H1 (cell line): ENCODE measurements at regions not wholly inside any gene's neighbourhood (a gene's known extent, or its start where the extent isn't known, plus 50 kb on each side); places are given as distances from the start of the nearest gene placed in this dataset.

Experiments
- CTCF ChIA-PET: fragments of 300-600 bp; sonication (Branson Sonifier 250); formaldehyde crosslinking; loops from one replicate; lab custom pipeline; 2021; ENCODE audit not compliant: partially characterized antibody; lab: Charles Lee
- POLR2A ChIA-PET: fragments of 300-600 bp; sonication (Branson Sonifier 250); formaldehyde crosslinking; loops from one replicate; lab custom pipeline; 2021; ENCODE audit warnings: inconsistent platforms; ENCODE audit not compliant: partially characterized antibody; lab: Charles Lee
- DNase-seq, 2 experiments: peaks; one replicate each; pipeline versions ENCODE4 v3.0.0 to v3.0.0-alpha.2; 2010 to 2022; ENCODE audit warnings: low spot score in 2 of 2, low read depth in 1 of 2, mixed read lengths in 1 of 2
- FAIRE-seq: peaks from 2 replicates; lab custom pipeline; 2011; peaks lifted over from hg19 to GRCh38; lab: Jason Lieb, UNC
- H2AFZ ChIP-seq: 2 replicates; pipeline ENCODE4 v1.8.1; 2012; ENCODE audit warnings: low read length, inconsistent platforms
- H2AK5ac ChIP-seq: 2 replicates; pipeline ENCODE4 v1.6.1; 2013; ENCODE audit warnings: low read depth, low read length
- H2BK120ac ChIP-seq: replicated peaks from 2 replicates; pipeline ENCODE3; 2013; ENCODE audit warnings: low read depth, low read length, inconsistent platforms
- H2BK12ac ChIP-seq: 2 replicates; pipeline ENCODE4 v1.6.1; 2013; ENCODE audit warnings: low read depth, low read length
- H2BK15ac ChIP-seq: 2 replicates; pipeline ENCODE4 v1.6.1; 2013; ENCODE audit warnings: low read length
- H2BK20ac ChIP-seq: 2 replicates; pipeline ENCODE4 v1.6.1; 2013; ENCODE audit warnings: low read length
- H2BK5ac ChIP-seq: 2 replicates; pipeline ENCODE4 v1.6.1; 2013; ENCODE audit warnings: low read depth, low read length
- H3K14ac ChIP-seq: 2 replicates; pipeline ENCODE4 v1.6.1; 2013; ENCODE audit warnings: inconsistent platforms; ENCODE audit not compliant: insufficient read length
- H3K18ac ChIP-seq: 2 replicates; pipeline ENCODE4 v1.6.1; 2013; ENCODE audit warnings: low read length; ENCODE audit errors: extremely low read depth
- H3K23ac ChIP-seq: 2 replicates; pipeline ENCODE4 v1.6.1; 2013; ENCODE audit warnings: inconsistent platforms; ENCODE audit not compliant: insufficient read length
- H3K23me2 ChIP-seq: 2 replicates; pipeline ENCODE4 v1.6.1; 2013; ENCODE audit warnings: low read depth, low read length
- H3K27ac ChIP-seq: 2 replicates; pipeline ENCODE4 v1.6.1; 2011; ENCODE audit warnings: low read depth, low read length, inconsistent platforms
- H3K27me3 ChIP-seq, 4 experiments: replicated peaks in 1 of 4; 1 replicate in 1 of 4; 2 replicates in 3 of 4; pipeline versions ENCODE4 v1.6.1 to v1.8.1; 2011 to 2013; ENCODE audit warnings: low read length in 3 of 4, mild to moderate bottlenecking in 3 of 4, inconsistent platforms in 2 of 4, mixed read lengths in 2 of 4, moderate library complexity in 1 of 4; ENCODE audit not compliant: control insufficient read depth in 3 of 4, insufficient read depth in 3 of 4; ENCODE audit errors: extremely low read depth in 1 of 4
- H3K36me3 ChIP-seq, 4 experiments: 2 replicates each; pipeline versions ENCODE4 v1.6.1 to v1.8.1; 2011 to 2013; ENCODE audit warnings: mild to moderate bottlenecking in 4 of 4, low read length in 3 of 4, moderate library complexity in 2 of 4, control low read depth in 1 of 4, inconsistent platforms in 1 of 4; ENCODE audit not compliant: insufficient read depth in 4 of 4, control insufficient read depth in 2 of 4
- H3K4ac ChIP-seq: replicated peaks from 2 replicates; pipeline ENCODE3; 2013; ENCODE audit warnings: low read length, low read depth, mixed read lengths, inconsistent platforms; ENCODE audit not compliant: insufficient read length
- H3K4me1 ChIP-seq, 4 experiments: replicated peaks in 1 of 4; 1 replicate in 1 of 4; 2 replicates in 3 of 4; pipeline versions ENCODE4 v1.6.1 to v1.8.1; 2011 to 2013; ENCODE audit warnings: low read length in 3 of 4, inconsistent platforms in 2 of 4, mixed read lengths in 1 of 4; ENCODE audit not compliant: insufficient read depth in 4 of 4, control insufficient read depth in 3 of 4
- H3K4me2 ChIP-seq, 2 experiments: 2 replicates each; pipeline versions ENCODE4 v1.6.1 to v1.8.1; 2011 to 2013; ENCODE audit warnings: low read depth in 2 of 2, low read length in 2 of 2, control low read depth in 1 of 2, inconsistent platforms in 1 of 2, mild to moderate bottlenecking in 1 of 2; ENCODE audit not compliant: insufficient read depth in 1 of 2
- H3K4me3 ChIP-seq, 4 experiments: fragments of 200-600, 300-600 bp in 1 of 4; sonication (generic), shearing (Covaris generic), sonication (Bioruptor Twin) in 1 of 4; 2 replicates each; pipeline versions ENCODE4 v1.5.1 to v1.8.1; 2011 to 2016; ENCODE audit warnings: low read length in 4 of 4, low read depth in 3 of 4, control low read depth in 2 of 4, inconsistent platforms in 2 of 4, mild to moderate bottlenecking in 2 of 4, mixed read lengths in 1 of 4, moderate library complexity in 1 of 4; ENCODE audit not compliant: insufficient read depth in 2 of 4; ENCODE audit errors: extremely low read depth in 1 of 4
- H3K56ac ChIP-seq: replicated peaks from 2 replicates; pipeline ENCODE3; 2013; ENCODE audit warnings: low read depth, mild to moderate bottlenecking, mixed read lengths, low read length, inconsistent platforms; ENCODE audit not compliant: insufficient read length
- H3K79me1 ChIP-seq: 2 replicates; pipeline ENCODE4 v1.6.1; 2013; ENCODE audit warnings: low read depth, low read length, control low read depth
- H3K79me2 ChIP-seq, 2 experiments: 2 replicates each; pipeline versions ENCODE4 v1.6.1 to v1.8.1; 2012 to 2013; ENCODE audit warnings: low read length in 2 of 2, mild to moderate bottlenecking in 2 of 2, inconsistent platforms in 1 of 2; ENCODE audit not compliant: insufficient read depth in 2 of 2, control insufficient read depth in 1 of 2
- H3K9ac ChIP-seq, 4 experiments: replicated peaks in 1 of 4; 1 replicate in 1 of 4; 2 replicates in 3 of 4; pipeline versions ENCODE4 v1.6.1 to v1.8.1; 2011 to 2013; ENCODE audit warnings: low read depth in 3 of 4, low read length in 3 of 4, control low read depth in 2 of 4, mild to moderate bottlenecking in 2 of 4, moderate library complexity in 2 of 4, inconsistent platforms in 1 of 4; ENCODE audit errors: extremely low read depth in 1 of 4
- H3K9me3 ChIP-seq, 2 experiments: 2 replicates each; pipeline versions ENCODE4 v1.6.1 to v1.8.1; 2012 to 2013; ENCODE audit warnings: mild to moderate bottlenecking in 2 of 2, moderate library complexity in 2 of 2, control low read depth in 1 of 2, inconsistent platforms in 1 of 2, low read depth in 1 of 2, low read length in 1 of 2, mixed read lengths in 1 of 2; ENCODE audit not compliant: insufficient read depth in 2 of 2
- H4K20me1 ChIP-seq, 2 experiments: replicated peaks in 1 of 2; 2 replicates each; pipeline versions ENCODE3 to v1.8.1; 2011 to 2013; ENCODE audit warnings: inconsistent platforms in 2 of 2, low read length in 2 of 2, mild to moderate bottlenecking in 1 of 2; ENCODE audit not compliant: insufficient read depth in 2 of 2, control insufficient read depth in 1 of 2
- H4K5ac ChIP-seq: 2 replicates; pipeline ENCODE4 v1.6.1; 2013; ENCODE audit warnings: low read length, low read depth, mixed read lengths, inconsistent platforms; ENCODE audit not compliant: insufficient read length
- H4K8ac ChIP-seq: 2 replicates; pipeline ENCODE4 v1.8.0; 2013; ENCODE audit warnings: mild to moderate bottlenecking, moderate library complexity, low read length, inconsistent platforms; ENCODE audit not compliant: insufficient read depth; ENCODE audit errors: extremely low read depth
- H4K91ac ChIP-seq: replicated peaks from 2 replicates; pipeline ENCODE3; 2013; ENCODE audit warnings: low read length, mixed read lengths, inconsistent platforms; ENCODE audit not compliant: insufficient read length
- ATF3 ChIP-seq: IDR thresholded peaks from 2 replicates; pipeline ENCODE4 v1.6.1; 2011; ENCODE audit warnings: low read depth, mild to moderate bottlenecking, low read length; ENCODE audit not compliant: insufficient read depth
- BCL11A ChIP-seq, 2 experiments: IDR thresholded peaks; one replicate each; pipeline ENCODE4 v1.6.1; 2011; ENCODE audit warnings: low read depth in 2 of 2, low read length in 2 of 2, mild to moderate bottlenecking in 2 of 2
- CHD2 ChIP-seq: IDR thresholded peaks from 2 replicates; pipeline ENCODE4 v1.6.1; 2012; ENCODE audit warnings: low read length, improper control_type of control experiment
- CTCF ChIP-seq, 3 experiments: IDR thresholded peaks; 1 replicate in 2 of 3; 2 replicates in 1 of 3; pipeline versions ENCODE4 v1.5.1 to v1.6.1; 2011; ENCODE audit warnings: low read length in 3 of 3, mild to moderate bottlenecking in 3 of 3, inconsistent platforms in 2 of 3, low read depth in 1 of 3, moderate library complexity in 1 of 3; ENCODE audit not compliant: insufficient read depth in 1 of 3; ENCODE audit errors: control extremely low read depth in 1 of 3
- E2F6 ChIP-seq: IDR thresholded peaks from 2 replicates; pipeline ENCODE4 v1.6.1; 2012; ENCODE audit warnings: inconsistent platforms
- POLR2A ChIP-seq, 2 experiments: IDR thresholded peaks; 1 replicate in 1 of 2; 2 replicates in 1 of 2; pipeline ENCODE4 v1.6.1; 2011; ENCODE audit warnings: low read depth in 2 of 2, low read length in 2 of 2, mild to moderate bottlenecking in 2 of 2; ENCODE audit errors: control extremely low read depth in 1 of 2
- RAD21 ChIP-seq, 2 experiments: IDR thresholded peaks in 1 of 2; conservative IDR thresholded peaks in 1 of 2; 2 replicates each; pipeline ENCODE4 v1.6.1; 2011; ENCODE audit warnings: low read depth in 2 of 2, low read length in 2 of 2, improper control_type of control experiment in 1 of 2, inconsistent platforms in 1 of 2, mild to moderate bottlenecking in 1 of 2, moderate library complexity in 1 of 2
- RNF2 ChIP-seq: fragments of 200-900, 300-1000 bp; sonication (generic); IDR thresholded peaks from 2 replicates; pipeline ENCODE4 v1.7.1; 2016; ENCODE audit warnings: borderline replicate concordance, low read depth, mild to moderate bottlenecking, antibody characterized with exemption, low read length; ENCODE audit not compliant: poor library complexity, severe bottlenecking; ENCODE audit errors: missing control alignments
- RXRA ChIP-seq: IDR thresholded peaks from 2 replicates; pipeline ENCODE4 v1.6.1; 2011; ENCODE audit warnings: low read depth, mild to moderate bottlenecking, low read length, moderate library complexity; ENCODE audit not compliant: insufficient read depth
- SAP30 ChIP-seq: fragments of 300-600 bp; sonication (generic); IDR thresholded peaks from 2 replicates; pipeline ENCODE4 v1.7.1; 2012; ENCODE audit warnings: low read length, moderate library complexity, mild to moderate bottlenecking, inconsistent platforms; ENCODE audit not compliant: insufficient read depth, insufficient replicate concordance
- WGBS, 2 experiments: shearing (Covaris generic) in 1 of 2; methylation state at CpG; one replicate each; pipeline versions ENCODE4 v1.1.6 to v1.1.7; 2013 to 2015; ENCODE audit warnings: low lambda C conversion rate in 2 of 2, mixed read lengths in 2 of 2, inconsistent platforms in 1 of 2, low coverage in 1 of 2, missing lambda C conversion rate in 1 of 2; ENCODE audit not compliant: insufficient replicate concordance in 2 of 2, insufficient coverage in 1 of 2, insufficient read length in 1 of 2; ENCODE audit errors: extremely low coverage in 1 of 2, missing lambda C conversion rate in 1 of 2; 5-methylcytosine and 5-hydroxymethylcytosine counted together

GRCh38 chr6:78101387-78101786, 448.5 kb downstream of the MEI4 start:
- Histone ChIP-seq H2AK5ac (no peak overlapping the region), H3K23ac (no peak overlapping the region), H3K4me1 (peaks cover 0 to 2% (median 0%) of the 10 kb centered on the region in 4 experiments; a peak in 1 of 7 replicates), H3K4me3 (no peak overlapping the region), H3K27me3 (no peaks in the 10 kb centered on the region), H4K8ac (no peak overlapping the region), H3K9me3 (no peaks in the 10 kb centered on the region), H3K4ac (no peak overlapping the region), H3K23me2 (no peaks in the 10 kb centered on the region), H2BK12ac (no peak overlapping the region), H4K5ac (no peak overlapping the region), H4K91ac (no peak overlapping the region), H2BK20ac (no peak overlapping the region), H3K9ac (no peak overlapping the region), H2BK120ac (no peak overlapping the region), H3K79me2 (no peaks in the 10 kb centered on the region), H3K27ac (no peak overlapping the region), H3K14ac (no peak overlapping the region), H2BK15ac (no peak overlapping the region), H3K56ac (no peak overlapping the region), H2AFZ (peak overlapping the region; percentile 39; the same call in 1 of the 2 replicates), H4K20me1 (no peaks in the 10 kb centered on the region), H3K36me3 (no peaks in the 10 kb centered on the region), H3K18ac (no peak overlapping the region), H2BK5ac (no peak overlapping the region), H3K79me1 (no peaks in the 10 kb centered on the region), H3K4me2 (no peak overlapping the region)
- ChIA-PET CTCF (no interaction called here), POLR2A (no interaction called here)
- WGBS, 2 experiments = 85% methylated on average over 1 of the region's 1 CpG; no CpG with 5 or more reads in 1 of the 2 experiments
- DNase-seq = no peak
- no peak for FAIRE-seq
- TF ChIP-seq CTCF (IDR thresholded peaks at IDR 0.05; ENCODE audit: control extremely low read depth in 1 of 3, insufficient read depth in 1 of 3, low read depth in 1 of 3, low read length in 3 of 3) (no peak), RNF2 (no peak), RAD21 (IDR thresholded peaks at IDR 0.05 in 1 of 2, conservative IDR thresholded peaks at IDR 0.05 in 1 of 2; ENCODE audit: low read depth in 2 of 2, low read length in 2 of 2) (no peak), E2F6 (no peak), BCL11A (IDR thresholded peaks at IDR 0.05; ENCODE audit: low read depth in 2 of 2, low read length in 2 of 2) (no peak), RXRA (no peak), CHD2 (no peak), SAP30 (no peak), POLR2A (IDR thresholded peaks at IDR 0.05; ENCODE audit: control extremely low read depth in 1 of 2, low read depth in 2 of 2, low read length in 2 of 2) (no peak), ATF3 (no peak)
